Sciatic nerve (tissue), 2 donors: ENCODE measurements at regions not wholly inside any gene's neighbourhood (a gene's known extent, or its start where the extent isn't known, plus 50 kb on each side); places are given as distances from the start of the nearest gene placed in this dataset.

Experiments
- ATAC-seq: fragments of 200-7000 bp; cut with Tn5 transposase; one replicate; pipeline ENCODE4 v1.9.1; 2020; ENCODE audit warnings: mild to moderate bottlenecking, moderate library complexity
- DNase-seq: peaks from one replicate; pipeline ENCODE4 v3.0.0-alpha.2; 2020; ENCODE audit warnings: low spot score
- intact Hi-C: fragments of 100-400 bp; cut with DNase I; formaldehyde crosslinking; loops from one replicate; pipeline ENCODE4 v1.14.2; 2022
- donor health status: DM: no; HTN: no; CAD: no.
- donor health status: DM: no; HTN: no; CAD: no.

GRCh38 chr1:232557502-232558191 is 72.3 kb downstream of the SIPA1L2 start:
- DNase-seq (no peak), ATAC-seq (no peak)
- intact Hi-C loops, result no loop called here

- no peak for DNase-seq
- intact Hi-C loops, result no loop called here
- no peak for ATAC-seq
Measured at GRCh38 chr1:232557096-232557495, 72.8 kb downstream of the SIPA1L2 start.

GRCh38 chr1:232556351-232556750 is 73.6 kb downstream of the SIPA1L2 start:
- ATAC-seq (no peak), DNase-seq (no peak)
- intact Hi-C loops, result no loop called here

- DNase-seq (no peak), ATAC-seq (no peak)
- intact Hi-C loops, result no loop called here
Measured at GRCh38 chr1:232555494-232556210, 74.3 kb downstream of the SIPA1L2 start.

- DNase-seq (no peak), ATAC-seq (no peak)
- intact Hi-C loops, result no loop called here
Measured at GRCh38 chr1:232554409-232554808, 75.5 kb downstream of the SIPA1L2 start.

- no peak for ATAC-seq
- intact Hi-C loops, result no loop called here
- DNase-seq, result no peak
Measured at GRCh38 chr1:232553809-232554208, 76.1 kb downstream of the SIPA1L2 start.

GRCh38 chr1:232553050-232553754 is 76.7 kb downstream of the SIPA1L2 start:
- DNase-seq (no peak), ATAC-seq (peak; percentile 44)
- intact Hi-C loops, result no loop called here

- intact Hi-C loops, result no loop called here
- ATAC-seq, result no peak
- DNase-seq, result no peak
Measured at GRCh38 chr1:232551386-232551785, 78.5 kb downstream of the SIPA1L2 start.

- ATAC-seq (no peak), DNase-seq (no peak)
- intact Hi-C loops, result no loop called here
Measured at GRCh38 chr1:232550007-232550406, 79.9 kb downstream of the SIPA1L2 start.

- ATAC-seq, result peak; percentile 81
- intact Hi-C loops, result no loop called here
- no peak for DNase-seq
Measured at GRCh38 chr1:232548691-232549090, 81.2 kb downstream of the SIPA1L2 start.

- intact Hi-C loops, result no loop called here
- DNase-seq, result no peak
- ATAC-seq, result peak; percentile 72
Measured at GRCh38 chr1:232547938-232548484, 81.9 kb downstream of the SIPA1L2 start.

- intact Hi-C loops, result no loop called here
- ATAC-seq, result no peak
Measured at GRCh38 chr1:232542633-232543593, 87.0 kb downstream of the SIPA1L2 start.

GRCh38 chr1:232538943-232539302 is 91.0 kb downstream of the SIPA1L2 start:
- intact Hi-C loops, result no loop called here
- ATAC-seq, result no peak
- DNase-seq, result no peak

More at GRCh38 chr1:232542633-232543593, 87.0 kb downstream of the SIPA1L2 start:
- DNase-seq, result no peak

GRCh38 chr1:232538224-232538942 is 91.5 kb downstream of the SIPA1L2 start:
- intact Hi-C loops, result no loop called here

GRCh38 chr1:232534552-232535517 is 95.1 kb downstream of the SIPA1L2 start:
- intact Hi-C loops, result no loop called here
- no peak for DNase-seq
- ATAC-seq, result no peak

More at GRCh38 chr1:232538224-232538942, 91.5 kb downstream of the SIPA1L2 start:
- DNase-seq (no peak), ATAC-seq (no peak)

- no peak for ATAC-seq
- intact Hi-C loops, result no loop called here
- DNase-seq, result no peak
Measured at GRCh38 chr1:232533328-232533727, 96.6 kb downstream of the SIPA1L2 start.

- DNase-seq (no peak), ATAC-seq (no peak)
- intact Hi-C loops, result no loop called here
Measured at GRCh38 chr1:232532901-232533300, 97.0 kb downstream of the SIPA1L2 start.
